HL-60/S4 treated with retinoic acid at 250 ng/mL for 4 days and 3 days (cell line): ENCODE measurements at regions not wholly inside any gene's neighbourhood (a gene's known extent, or its start where the extent isn't known, plus 50 kb on each side); places are given as distances from the start of the nearest gene placed in this dataset.

Source experiments
- in situ Hi-C: fragments of 300-500 bp; cut with MboI; formaldehyde crosslinking; loops from 2 replicates; pipeline ENCODE4 v1.7.0; 2022; ENCODE audit warnings: low sequenced_read_pairs

- in situ Hi-C loops: no loop called here
These were observed 186.2 kb downstream of the RAMP3 start for GRCh38 chr7:45343746-45344145.

- in situ Hi-C loops: no loop called here
These were observed 190.2 kb downstream of the RAMP3 start for GRCh38 chr7:45347804-45348203.

DNA sequence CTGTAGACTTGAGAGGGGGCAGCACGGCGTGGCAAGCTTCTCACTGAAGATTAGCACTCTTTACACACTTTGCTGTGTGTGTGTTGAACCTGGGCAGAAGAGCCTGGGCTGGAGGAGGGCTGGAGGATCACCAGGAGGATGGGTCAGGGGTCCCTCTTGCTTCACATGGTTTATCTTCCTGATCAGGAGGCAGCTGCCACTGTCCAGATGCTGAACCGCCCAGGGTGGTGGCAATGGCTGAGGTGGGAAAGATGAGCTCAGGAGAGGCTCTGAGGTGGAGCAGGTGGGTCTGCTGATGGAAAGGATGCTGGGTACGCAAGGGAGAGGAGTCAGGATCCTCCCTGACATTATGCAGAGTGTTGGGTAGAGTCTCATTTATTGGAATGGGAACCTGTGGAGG, 191.5 kb downstream of the RAMP3 start:
- in situ Hi-C loops: no loop called here

GRCh38 chr7:45350896-45351295, 193.3 kb downstream of the RAMP3 start:
- in situ Hi-C loops: no loop called here

- in situ Hi-C loops: no loop called here
These were observed 200.7 kb downstream of the RAMP3 start for GRCh38 chr7:45358287-45358686.

GRCh38 chr7:45359250-45359649, 201.7 kb downstream of the RAMP3 start:
- in situ Hi-C loops: no loop called here

DNA sequence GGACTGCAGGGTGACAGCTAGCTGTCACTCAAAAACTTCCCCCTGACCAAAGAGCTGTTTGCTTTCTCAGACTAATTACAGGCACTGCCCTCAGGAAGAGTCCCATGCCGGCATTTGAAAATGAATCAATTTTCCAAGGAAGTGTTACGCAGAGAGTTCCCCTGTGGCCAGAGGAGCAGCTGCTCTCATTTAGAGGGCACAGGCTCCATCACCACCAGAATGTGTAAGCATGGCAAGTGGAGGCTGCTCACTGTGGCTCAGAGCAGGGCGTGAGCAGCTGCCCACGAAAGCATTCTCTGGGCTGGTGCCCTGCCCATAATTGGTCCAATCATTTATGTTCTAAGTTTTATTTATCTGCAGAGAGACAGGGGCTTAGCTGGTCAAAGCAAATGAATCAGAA, 202.2 kb downstream of the RAMP3 start:
- in situ Hi-C loops: no loop called here

DNA sequence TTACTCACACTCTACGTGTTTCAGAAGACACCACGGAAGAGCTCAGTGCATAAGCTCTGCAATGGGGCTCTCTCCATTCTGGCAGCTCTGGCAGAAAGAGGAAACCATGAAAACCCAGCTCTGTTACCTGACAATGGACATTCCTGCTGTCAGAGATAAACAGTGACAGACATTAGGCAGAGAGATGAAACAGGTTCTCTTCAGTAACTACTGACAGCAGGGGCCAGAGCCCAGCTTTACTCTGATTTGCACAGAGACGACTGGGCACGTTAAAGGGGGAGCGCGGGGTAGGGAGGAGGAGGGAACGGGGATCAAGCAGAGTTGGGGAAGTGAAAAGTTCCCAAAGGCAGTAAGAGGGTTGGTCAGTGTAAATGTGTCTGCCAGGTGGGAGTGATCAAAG, 206.1 kb downstream of the RAMP3 start:
- in situ Hi-C loops: no loop called here

GRCh38 chr7:45365341-45365740, 207.8 kb downstream of the RAMP3 start:
- in situ Hi-C loops: no loop called here

DNA sequence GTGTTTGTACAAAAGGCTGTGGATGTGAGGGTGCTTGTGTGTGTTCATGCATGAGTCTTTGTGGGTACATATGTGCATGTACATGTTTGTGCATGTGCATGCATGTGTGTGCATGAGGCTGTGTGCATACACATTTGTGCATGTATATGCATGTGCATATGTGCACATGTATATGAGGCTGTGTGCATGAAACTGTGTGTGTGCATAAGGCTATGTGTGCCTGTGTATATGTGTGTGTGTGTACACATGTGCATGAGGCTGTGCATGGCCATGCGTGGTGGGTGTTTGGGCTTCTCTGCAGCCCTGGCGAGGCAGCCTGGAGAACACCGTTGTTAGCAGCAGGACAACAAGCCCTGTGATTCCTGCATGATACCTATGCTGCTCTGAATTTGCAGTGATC, 207.7 kb upstream of the ADCY1 start:
- in situ Hi-C loops: no loop called here

GRCh38 chr7:45367026-45367425, 207.1 kb upstream of the ADCY1 start:
- in situ Hi-C loops: no loop called here

GRCh38 chr7:45368129-45368807, 205.9 kb upstream of the ADCY1 start:
- in situ Hi-C loops: no loop called here

DNA sequence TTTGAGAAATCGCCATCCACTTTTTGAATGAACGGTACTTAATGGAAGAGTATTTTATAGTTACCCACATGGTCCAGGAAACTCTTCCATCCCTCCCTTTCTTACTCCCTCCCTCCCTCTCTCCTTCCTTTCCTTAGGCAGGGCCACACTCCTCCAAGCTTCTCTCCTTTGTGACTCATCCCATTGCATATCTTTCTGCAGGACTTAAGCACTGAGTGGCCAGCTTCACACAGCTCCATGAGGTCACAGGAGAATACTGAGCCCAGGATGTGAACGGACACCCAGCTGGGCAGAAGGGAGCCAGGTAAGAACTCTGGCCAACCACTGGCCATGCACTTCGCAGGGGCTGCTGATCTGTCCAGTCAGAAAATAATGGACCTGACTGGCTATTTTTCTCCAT, 189.7 kb upstream of the ADCY1 start:
- in situ Hi-C loops: no loop called here

DNA sequence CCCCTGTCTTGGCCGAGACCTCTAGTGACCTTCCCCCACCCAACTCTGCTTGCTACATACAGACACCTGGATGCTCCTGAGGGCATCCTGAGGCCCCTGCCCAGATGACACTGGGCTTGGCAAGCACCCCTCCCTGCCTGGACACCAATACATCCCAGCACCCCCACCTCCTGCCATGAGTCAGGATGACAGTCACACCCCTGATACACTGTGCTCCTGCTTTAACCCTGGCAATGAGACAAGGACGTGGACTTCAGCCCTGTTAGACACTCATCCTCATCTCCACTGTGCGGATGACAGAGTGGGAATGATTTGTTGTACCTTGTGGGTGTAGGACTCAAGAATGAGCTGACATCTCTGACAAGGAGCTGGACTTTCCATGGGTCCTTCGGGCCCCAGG, 186.3 kb upstream of the ADCY1 start:
- in situ Hi-C loops: no loop called here

DNA sequence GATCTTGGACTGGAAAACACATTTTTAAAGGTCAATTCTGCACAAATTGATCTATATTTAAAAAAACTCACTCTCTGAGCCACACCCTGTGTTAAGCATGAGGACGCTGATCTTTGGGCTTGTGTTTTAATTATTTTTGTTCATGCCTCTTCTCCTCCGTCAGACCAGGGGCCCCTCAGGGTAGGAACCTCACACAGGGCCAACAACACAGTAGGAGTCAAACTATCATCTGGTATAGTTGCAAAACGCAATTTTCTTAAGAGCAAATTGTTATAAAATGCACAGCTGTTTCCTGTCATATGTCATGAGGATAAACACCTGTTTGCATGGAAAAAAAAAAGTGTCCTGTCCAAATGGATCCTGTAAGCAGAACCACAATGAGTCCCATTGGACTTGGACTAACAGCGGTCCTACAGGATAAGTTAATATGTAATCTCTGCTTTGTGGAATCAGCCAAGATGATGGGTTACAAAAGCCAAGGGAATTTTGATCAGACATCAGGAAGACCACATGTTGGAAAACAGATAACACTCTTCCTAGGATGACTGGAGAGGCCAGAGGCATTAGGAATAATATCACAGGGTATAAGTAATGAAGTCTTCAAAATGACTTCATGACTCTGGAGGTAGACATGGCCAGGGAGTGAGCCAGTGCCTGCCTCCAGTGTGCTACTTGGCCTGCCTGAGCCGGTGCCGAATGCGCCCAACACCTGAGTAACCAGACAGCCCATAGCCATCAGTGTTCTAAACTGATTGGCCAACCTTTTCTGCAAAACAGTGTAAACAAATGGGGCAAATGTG, 184.9 kb upstream of the ADCY1 start:
- in situ Hi-C loops: no loop called here

GRCh38 chr7:45390180-45390579, 184.0 kb upstream of the ADCY1 start:
- in situ Hi-C loops: no loop called here

GRCh38 chr7:45390731-45391130, 183.4 kb upstream of the ADCY1 start:
- in situ Hi-C loops: no loop called here

DNA sequence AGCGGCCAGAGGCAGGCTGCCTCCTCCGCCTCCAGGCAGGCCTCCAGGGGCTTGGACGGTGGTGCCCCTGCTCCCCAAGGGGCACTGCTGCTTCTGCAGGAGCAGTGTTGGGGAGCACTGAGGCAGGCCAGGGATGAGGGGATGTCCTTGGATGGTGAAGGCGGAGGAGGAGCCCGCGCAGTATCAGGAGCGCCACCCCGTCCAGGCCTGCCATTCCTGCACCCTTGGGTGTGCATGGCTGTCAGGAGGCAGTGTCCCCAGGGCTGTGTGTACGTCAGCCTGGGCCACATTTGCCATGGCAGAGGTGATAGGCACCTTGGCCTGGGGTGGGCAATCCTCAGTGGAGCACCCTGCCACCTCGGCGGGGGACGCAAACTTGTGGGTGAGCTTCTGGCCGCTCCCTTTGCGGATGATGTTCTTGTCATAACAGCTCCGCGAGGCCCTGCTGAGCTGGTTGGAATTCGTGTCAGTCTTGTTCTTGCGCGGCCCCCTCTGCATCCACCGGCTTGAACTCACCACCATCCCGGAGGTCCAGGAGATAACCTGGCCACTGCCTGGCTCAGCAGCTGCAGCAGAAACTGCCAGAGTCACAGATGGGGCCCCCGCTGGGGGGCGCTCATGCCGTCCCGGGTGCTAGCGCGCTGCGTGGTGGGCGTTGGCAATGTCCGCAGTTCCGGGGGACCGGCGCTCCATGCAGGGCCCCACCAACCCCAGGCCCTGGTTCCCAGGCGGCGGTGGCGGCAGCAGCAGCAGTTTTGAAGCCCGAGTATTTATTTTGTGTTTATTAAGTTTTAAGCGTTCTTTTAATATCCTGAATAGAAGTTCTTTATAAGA, 182.3 kb upstream of the ADCY1 start:
- in situ Hi-C loops: no loop called here

DNA sequence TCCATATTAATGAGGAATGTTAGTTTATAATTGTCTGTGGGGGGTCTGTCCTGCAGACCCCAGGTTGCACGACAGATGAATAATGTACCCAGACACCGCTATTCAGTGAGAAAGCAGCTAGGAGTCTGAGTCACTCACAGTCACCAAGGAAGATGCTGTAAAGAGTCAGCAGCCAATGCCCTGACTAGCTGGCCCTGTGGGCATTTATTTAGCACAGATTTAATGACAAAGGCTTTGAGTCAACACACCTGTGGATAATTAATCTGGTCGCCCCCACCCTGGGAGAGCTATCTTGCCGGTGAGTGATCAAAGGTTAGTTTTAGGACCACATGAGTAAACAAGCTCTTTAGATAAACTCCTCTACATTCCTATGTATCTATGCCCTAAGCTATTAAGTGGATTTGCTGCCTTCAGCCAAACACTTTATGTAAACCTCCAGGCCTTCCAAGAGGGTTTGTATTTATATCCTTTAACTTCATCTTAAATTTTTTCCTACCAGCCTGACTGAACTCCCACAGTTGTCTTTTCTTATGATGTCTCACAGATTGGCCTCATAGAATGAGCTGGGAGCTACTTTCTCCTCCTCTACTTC, 180.0 kb upstream of the ADCY1 start:
- in situ Hi-C loops: no loop called here

DNA sequence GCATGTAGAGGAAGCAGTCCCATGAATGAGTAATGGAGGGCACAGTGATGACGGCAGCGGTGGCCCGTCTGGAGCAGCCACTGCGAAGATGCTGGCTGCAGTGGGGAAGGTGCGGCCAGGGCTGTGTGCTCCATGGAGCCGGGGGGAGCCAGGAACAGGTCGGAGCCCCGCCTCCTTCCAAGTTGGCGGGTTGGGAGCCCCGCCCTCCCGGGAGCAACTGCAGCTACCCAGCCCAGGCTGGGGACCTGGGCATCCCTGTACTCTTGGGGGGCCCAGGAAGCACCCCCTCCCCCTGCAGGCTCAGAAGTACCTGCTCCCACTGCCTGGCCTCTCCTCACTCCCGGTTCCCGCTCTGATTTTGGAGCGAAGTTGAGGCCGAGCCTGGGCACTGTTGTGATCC, 175.1 kb upstream of the ADCY1 start:
- in situ Hi-C loops: no loop called here

DNA sequence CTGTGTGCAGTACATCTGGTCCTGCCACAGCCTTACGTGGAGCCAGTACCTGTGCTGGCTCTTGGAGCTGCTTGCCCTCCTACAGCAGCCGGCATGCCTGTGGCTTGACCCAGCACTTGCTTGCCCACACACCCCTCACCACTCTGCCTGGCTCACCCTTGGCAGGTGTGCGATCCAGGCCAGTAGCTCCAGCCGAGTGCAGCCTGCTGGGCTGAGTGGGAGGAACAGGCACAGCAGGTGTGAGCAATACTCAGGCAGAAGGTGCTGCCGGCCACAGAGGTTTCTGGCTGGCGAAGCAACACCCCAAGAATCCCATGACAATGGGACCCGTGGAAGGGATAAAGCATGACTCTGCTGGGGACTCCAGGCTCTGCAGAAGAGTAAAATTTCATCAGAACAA, 173.5 kb upstream of the ADCY1 start:
- in situ Hi-C loops: no loop called here
